Cardiac muscle cell (in vitro differentiated cells and primary cell): ENCODE measurements at regions not wholly inside any gene's neighbourhood (a gene's known extent, or its start where the extent isn't known, plus 50 kb on each side); places are given as distances from the start of the nearest gene placed in this dataset.

Experiments
- DNase-seq, 2 donors: peaks; one replicate each; pipeline versions ENCODE4 v3.0.0 to v3.0.0-alpha.2; 2010 to 2017; ENCODE audit warnings: low read depth in 1 of 2, low spot score in 1 of 2
- H3K27ac ChIP-seq: fragments of 200-600 bp; sonication (generic); 2 replicates; pipeline ENCODE4 v1.5.1; 2016
- H3K27me3 ChIP-seq: fragments of 200-600 bp; sonication (generic); 2 replicates; pipeline ENCODE4 v1.6.0; 2016; ENCODE audit warnings: control low read depth
- H3K36me3 ChIP-seq: fragments of 200-600 bp; sonication (generic); 2 replicates; pipeline ENCODE4 v1.5.1; 2016; ENCODE audit warnings: control low read depth
- H3K4me1 ChIP-seq: fragments of 200-600 bp; sonication (generic); 2 replicates; pipeline ENCODE4 v1.8.1; 2017; ENCODE audit warnings: low read depth, mild to moderate bottlenecking, mixed run types
- H3K4me3 ChIP-seq: fragments of 200-600 bp; sonication (generic); 2 replicates; pipeline ENCODE4 v1.5.1; 2016; ENCODE audit warnings: mild to moderate bottlenecking
- H3K9me3 ChIP-seq: fragments of 200-600 bp; sonication (generic); 2 replicates; pipeline ENCODE4 v1.5.1; 2017; ENCODE audit warnings: low read depth, mild to moderate bottlenecking, control low read depth
- CTCF ChIP-seq: IDR thresholded peaks from 2 replicates; pipeline ENCODE4 v1.5.1; 2012; ENCODE audit warnings: low read depth, mild to moderate bottlenecking, low read length

- Histone ChIP-seq H3K4me3 (no peak overlapping the region), H3K36me3 (no peaks in the 10 kb centered on the region), H3K9me3 (no peaks in the 10 kb centered on the region), H3K27ac (no peak overlapping the region), H3K4me1 (no peaks in the 10 kb centered on the region), H3K27me3 (no peaks in the 10 kb centered on the region)
- TF ChIP-seq CTCF = no peak
- DNase-seq = no peak
Observed at GRCh38 chr16:16778332-16778731, 399.4 kb downstream of the NPIPA7 start.

GRCh38 chr16:16780588-16780987 is 401.6 kb downstream of the NPIPA7 start:
- no peak overlapping the region for H3K27ac ChIP-seq
- H3K4me3 ChIP-seq = no peak overlapping the region
- no peaks in the 10 kb centered on the region for H3K9me3 ChIP-seq
- TF ChIP-seq CTCF = no peak
- H3K4me1 ChIP-seq = no peaks in the 10 kb centered on the region
- DNase-seq = no peak
- no peaks in the 10 kb centered on the region for H3K36me3 ChIP-seq
- H3K27me3 ChIP-seq = no peaks in the 10 kb centered on the region

- H3K4me1 ChIP-seq = no peaks in the 10 kb centered on the region
- H3K36me3 ChIP-seq = no peaks in the 10 kb centered on the region
- no peak overlapping the region for H3K4me3 ChIP-seq
- H3K27ac ChIP-seq = no peak overlapping the region
- no peaks in the 10 kb centered on the region for H3K9me3 ChIP-seq
- DNase-seq = no peak
- H3K27me3 ChIP-seq = no peaks in the 10 kb centered on the region
- no peak for TF ChIP-seq CTCF
Observed at GRCh38 chr16:16782153-16782552, 403.2 kb downstream of the NPIPA7 start.

- no peak for DNase-seq
- Histone ChIP-seq H3K27ac (no peak overlapping the region), H3K4me3 (no peak overlapping the region), H3K9me3 (peaks cover 3% of the 10 kb centered on the region), H3K27me3 (no peaks in the 10 kb centered on the region), H3K36me3 (no peaks in the 10 kb centered on the region), H3K4me1 (no peaks in the 10 kb centered on the region)
- TF ChIP-seq CTCF = no peak
Observed at GRCh38 chr16:16788004-16788403, 409.1 kb downstream of the NPIPA7 start.

GRCh38 chr16:16790597-16790996 is 411.7 kb downstream of the NPIPA7 start:
- no peak for DNase-seq
- Histone ChIP-seq H3K36me3 (no peaks in the 10 kb centered on the region), H3K4me1 (no peaks in the 10 kb centered on the region), H3K4me3 (no peak overlapping the region), H3K9me3 (peaks cover 3% of the 10 kb centered on the region), H3K27ac (no peak overlapping the region), H3K27me3 (no peaks in the 10 kb centered on the region)
- no peak for TF ChIP-seq CTCF

GRCh38 chr16:16791051-16791450 is 412.1 kb downstream of the NPIPA7 start:
- no peak overlapping the region for H3K27ac ChIP-seq
- H3K9me3 ChIP-seq = peaks cover 3% of the 10 kb centered on the region
- no peaks in the 10 kb centered on the region for H3K4me1 ChIP-seq
- H3K4me3 ChIP-seq = no peak overlapping the region
- no peak for DNase-seq
- TF ChIP-seq CTCF = no peak
- H3K27me3 ChIP-seq = no peaks in the 10 kb centered on the region
- H3K36me3 ChIP-seq = no peaks in the 10 kb centered on the region
